Endothelial cell of umbilical vein (primary cell): ENCODE measurements at regions not wholly inside any gene's neighbourhood (a gene's known extent, or its start where the extent isn't known, plus 50 kb on each side); places are given as distances from the start of the nearest gene placed in this dataset.

Experiments
- BruUV-seq: library from RNA; stranded (reverse); fragments of 400-500 nt; replicated peaks from 2 replicates; lab custom pipeline; 2021; lab: Mats Ljungman, UMichigan
- CTCF ChIA-PET: fragments of 300-600, 350-600 bp; sonication (Branson Sonifier 250); formaldehyde crosslinking; loops from one replicate; lab custom pipeline; 2021; ENCODE audit warnings: antibody characterized with exemption, inconsistent platforms; lab: Charles Lee
- POLR2A ChIA-PET: fragments of 300-600, 350-600 bp; sonication (Branson Sonifier 250); formaldehyde crosslinking; loops from one replicate; lab custom pipeline; 2021; ENCODE audit warnings: antibody characterized with exemption, inconsistent platforms; lab: Charles Lee
- DNase-seq: peaks from one replicate; pipeline ENCODE4 v3.0.0-alpha.2; 2011; ENCODE audit warnings: low read depth, low spot score
- FAIRE-seq: peaks from 2 replicates; lab custom pipeline; 2011; peaks lifted over from hg19 to GRCh38; lab: Jason Lieb, UNC
- H2AFZ ChIP-seq: 2 replicates; pipeline ENCODE4 v1.6.0; 2012; ENCODE audit warnings: low read depth, low read length, control low read depth, inconsistent platforms
- H3K27ac ChIP-seq: 2 replicates; pipeline ENCODE4 v1.5.1; 2011; ENCODE audit warnings: low read depth, mild to moderate bottlenecking, control low read depth, low read length, moderate library complexity; ENCODE audit not compliant: insufficient read depth
- H3K27me3 ChIP-seq, 2 experiments: 2 replicates each; pipeline versions ENCODE4 v1.6.0 to v1.6.1; 2011; ENCODE audit warnings: low read length in 2 of 2, mixed read lengths in 1 of 2; ENCODE audit not compliant: control insufficient read depth in 2 of 2, insufficient read depth in 2 of 2
- H3K36me3 ChIP-seq, 2 experiments: 2 replicates in 1 of 2; 3 replicates in 1 of 2; pipeline ENCODE4 v1.5.1; 2011; ENCODE audit warnings: low read length in 2 of 2, mild to moderate bottlenecking in 1 of 2, moderate library complexity in 1 of 2; ENCODE audit not compliant: control insufficient read depth in 2 of 2, insufficient read depth in 2 of 2; ENCODE audit errors: extremely low read depth in 1 of 2
- H3K4me1 ChIP-seq: 3 replicates; pipeline ENCODE4 v1.5.1; 2011; ENCODE audit warnings: mild to moderate bottlenecking, low read length; ENCODE audit not compliant: control insufficient read depth, insufficient read depth; ENCODE audit errors: extremely low read depth
- H3K4me2 ChIP-seq: 2 replicates; pipeline ENCODE4 v1.6.1; 2011; ENCODE audit warnings: low read length, control low read depth, mixed read lengths; ENCODE audit not compliant: insufficient read depth
- H3K4me3 ChIP-seq, 3 experiments: fragments of 200-600 bp in 1 of 3; sonication (generic), shearing (Covaris generic) in 1 of 3; replicated peaks in 1 of 3; 2 replicates each; pipeline ENCODE4 v1.5.1; 2011 to 2016; ENCODE audit warnings: control low read depth in 3 of 3, low read length in 3 of 3, mild to moderate bottlenecking in 2 of 3, inconsistent platforms in 1 of 3, low read depth in 1 of 3, moderate library complexity in 1 of 3; ENCODE audit not compliant: insufficient read depth in 1 of 3
- H3K79me2 ChIP-seq: 2 replicates; pipeline ENCODE4 v1.6.0; 2012; ENCODE audit warnings: low read length, inconsistent platforms; ENCODE audit not compliant: control insufficient read depth, insufficient read depth
- H3K9ac ChIP-seq: replicated peaks from 2 replicates; pipeline ENCODE3; 2011; ENCODE audit warnings: low read length, control low read depth; ENCODE audit not compliant: insufficient read depth; ENCODE audit errors: extremely low read depth
- H3K9me1 ChIP-seq: replicated peaks from 3 replicates; pipeline ENCODE4 v1.6.0; 2011; ENCODE audit warnings: mild to moderate bottlenecking, low read length; ENCODE audit not compliant: control insufficient read depth, insufficient read depth; ENCODE audit errors: extremely low read depth
- H3K9me3 ChIP-seq: replicated peaks from 2 replicates; pipeline ENCODE4 v1.5.1; 2012; ENCODE audit warnings: low read length, inconsistent platforms; ENCODE audit not compliant: control insufficient read depth, insufficient read depth
- H4K20me1 ChIP-seq: replicated peaks from 2 replicates; pipeline ENCODE3; 2011; ENCODE audit warnings: mild to moderate bottlenecking, low read length; ENCODE audit not compliant: control insufficient read depth, insufficient read depth; ENCODE audit errors: extremely low read depth
- EZH2 ChIP-seq: IDR thresholded peaks from 2 replicates; pipeline ENCODE4 v1.6.1; 2012; ENCODE audit warnings: borderline replicate concordance, low read depth, mild to moderate bottlenecking, moderate library complexity, low read length, inconsistent platforms; ENCODE audit not compliant: severe bottlenecking
- FOS ChIP-seq: IDR thresholded peaks from 2 replicates; pipeline ENCODE4 v1.6.1; 2011; ENCODE audit warnings: mild to moderate bottlenecking, low read length, moderate library complexity, borderline replicate concordance; ENCODE audit not compliant: insufficient read depth
- GATA2 ChIP-seq: IDR thresholded peaks from 2 replicates; pipeline ENCODE4 v1.7.0; 2011; ENCODE audit warnings: low read depth, mild to moderate bottlenecking, moderate library complexity, mixed read lengths, low read length; ENCODE audit not compliant: insufficient read length, insufficient read depth
- JUN ChIP-seq: IDR thresholded peaks from 2 replicates; pipeline ENCODE4 v1.6.1; 2011; ENCODE audit warnings: borderline replicate concordance, low read depth; ENCODE audit not compliant: insufficient read length, insufficient read depth
- MYC ChIP-seq: IDR thresholded peaks from one replicate; pipeline ENCODE4 v1.6.1; 2011; ENCODE audit warnings: mild to moderate bottlenecking, low read depth, low read length
- POLR2A ChIP-seq: IDR thresholded peaks from 2 replicates; pipeline ENCODE4 v1.6.1; 2012; ENCODE audit warnings: low read depth, mild to moderate bottlenecking, control low read depth, low read length
- POLR2AphosphoS5 ChIP-seq: IDR thresholded peaks from 2 replicates; pipeline ENCODE4 v1.6.1; 2012; ENCODE audit warnings: low read depth, mild to moderate bottlenecking, control low read depth, low read length, moderate library complexity; ENCODE audit not compliant: insufficient read depth
- dilution Hi-C: fragments of 300-500 bp; cut with MboI; formaldehyde crosslinking; loops from one replicate; pipeline ENCODE4 v1.15.0; 2019; ENCODE audit warnings: low sequenced_read_pairs; ENCODE audit not compliant: extremely low pct_ligation_motif_present
- intact Hi-C: fragments of 100-400 bp; cut with micrococcal nuclease; formaldehyde crosslinking; loops from one replicate; pipeline ENCODE4 v1.10.0; 2022
- TF ChIP-seq, protein P1 (sequence below), 2 donors: IDR thresholded peaks; 1 replicate in 1 of 2; 2 replicates in 1 of 2; pipeline ENCODE4 v1.5.1; 2011; ENCODE audit warnings: low read length in 2 of 2, mild to moderate bottlenecking in 2 of 2, moderate library complexity in 2 of 2, control low read depth in 1 of 2, inconsistent platforms in 1 of 2, low read depth in 1 of 2; ENCODE audit not compliant: insufficient read depth in 1 of 2; ENCODE audit errors: extremely low read depth in 1 of 2
- TF ChIP-seq, protein P2 (sequence below): IDR thresholded peaks from 2 replicates; pipeline ENCODE4 v1.6.1; 2011; ENCODE audit not compliant: insufficient read depth, insufficient read length

DNA sequence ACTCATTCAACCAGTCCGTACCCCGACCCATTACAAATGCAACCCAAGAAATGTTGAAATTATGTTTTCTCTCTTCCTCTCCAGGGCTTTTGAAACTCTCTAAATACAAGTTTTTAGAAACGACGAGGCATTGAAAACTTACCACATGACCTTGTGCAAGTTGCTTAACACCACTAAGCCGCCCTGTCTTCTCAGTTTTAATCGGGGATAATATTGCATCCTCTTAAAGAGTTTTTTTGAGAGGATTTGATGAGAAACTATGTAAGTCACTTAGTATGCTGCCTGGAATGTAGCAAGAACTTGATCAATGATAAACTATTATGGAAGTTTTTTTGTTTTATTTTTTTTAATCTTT is 149.0 kb upstream of the FAM20A start:
- H3K4me1 ChIP-seq: no peaks in the 10 kb centered on the region
- no peaks in the 10 kb centered on the region for H3K27me3 ChIP-seq
- no peak overlapping the region for H3K27ac ChIP-seq
- intact Hi-C loops: no loop called here
- no peak overlapping the region for H3K4me3 ChIP-seq
- POLR2A ChIA-PET: no interaction called here
- FAIRE-seq: no peak
- no peaks in the 10 kb centered on the region for H4K20me1 ChIP-seq
- no peaks in the 10 kb centered on the region for H3K36me3 ChIP-seq
- no peak for DNase-seq
- no peak overlapping the region for H3K4me2 ChIP-seq
- dilution Hi-C loops: no loop called here
- H3K9ac ChIP-seq: no peak overlapping the region
- H2AFZ ChIP-seq: no peak overlapping the region
- no peaks in the 10 kb centered on the region for H3K9me3 ChIP-seq
- no peaks in the 10 kb centered on the region for H3K9me1 ChIP-seq
- TF ChIP-seq JUN: no peak
- TF ChIP-seq MYC: no peak
- TF ChIP-seq, protein P1, sequence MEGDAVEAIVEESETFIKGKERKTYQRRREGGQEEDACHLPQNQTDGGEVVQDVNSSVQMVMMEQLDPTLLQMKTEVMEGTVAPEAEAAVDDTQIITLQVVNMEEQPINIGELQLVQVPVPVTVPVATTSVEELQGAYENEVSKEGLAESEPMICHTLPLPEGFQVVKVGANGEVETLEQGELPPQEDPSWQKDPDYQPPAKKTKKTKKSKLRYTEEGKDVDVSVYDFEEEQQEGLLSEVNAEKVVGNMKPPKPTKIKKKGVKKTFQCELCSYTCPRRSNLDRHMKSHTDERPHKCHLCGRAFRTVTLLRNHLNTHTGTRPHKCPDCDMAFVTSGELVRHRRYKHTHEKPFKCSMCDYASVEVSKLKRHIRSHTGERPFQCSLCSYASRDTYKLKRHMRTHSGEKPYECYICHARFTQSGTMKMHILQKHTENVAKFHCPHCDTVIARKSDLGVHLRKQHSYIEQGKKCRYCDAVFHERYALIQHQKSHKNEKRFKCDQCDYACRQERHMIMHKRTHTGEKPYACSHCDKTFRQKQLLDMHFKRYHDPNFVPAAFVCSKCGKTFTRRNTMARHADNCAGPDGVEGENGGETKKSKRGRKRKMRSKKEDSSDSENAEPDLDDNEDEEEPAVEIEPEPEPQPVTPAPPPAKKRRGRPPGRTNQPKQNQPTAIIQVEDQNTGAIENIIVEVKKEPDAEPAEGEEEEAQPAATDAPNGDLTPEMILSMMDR (IDR thresholded peaks at IDR 0.05; ENCODE audit: extremely low read depth in 1 of 2, insufficient read depth in 1 of 2, low read depth in 1 of 2, low read length in 2 of 2): no peak
- CTCF ChIA-PET: no interaction called here
- BruUV-seq: no TSS peak
- no peaks in the 10 kb centered on the region for H3K79me2 ChIP-seq

DNA sequence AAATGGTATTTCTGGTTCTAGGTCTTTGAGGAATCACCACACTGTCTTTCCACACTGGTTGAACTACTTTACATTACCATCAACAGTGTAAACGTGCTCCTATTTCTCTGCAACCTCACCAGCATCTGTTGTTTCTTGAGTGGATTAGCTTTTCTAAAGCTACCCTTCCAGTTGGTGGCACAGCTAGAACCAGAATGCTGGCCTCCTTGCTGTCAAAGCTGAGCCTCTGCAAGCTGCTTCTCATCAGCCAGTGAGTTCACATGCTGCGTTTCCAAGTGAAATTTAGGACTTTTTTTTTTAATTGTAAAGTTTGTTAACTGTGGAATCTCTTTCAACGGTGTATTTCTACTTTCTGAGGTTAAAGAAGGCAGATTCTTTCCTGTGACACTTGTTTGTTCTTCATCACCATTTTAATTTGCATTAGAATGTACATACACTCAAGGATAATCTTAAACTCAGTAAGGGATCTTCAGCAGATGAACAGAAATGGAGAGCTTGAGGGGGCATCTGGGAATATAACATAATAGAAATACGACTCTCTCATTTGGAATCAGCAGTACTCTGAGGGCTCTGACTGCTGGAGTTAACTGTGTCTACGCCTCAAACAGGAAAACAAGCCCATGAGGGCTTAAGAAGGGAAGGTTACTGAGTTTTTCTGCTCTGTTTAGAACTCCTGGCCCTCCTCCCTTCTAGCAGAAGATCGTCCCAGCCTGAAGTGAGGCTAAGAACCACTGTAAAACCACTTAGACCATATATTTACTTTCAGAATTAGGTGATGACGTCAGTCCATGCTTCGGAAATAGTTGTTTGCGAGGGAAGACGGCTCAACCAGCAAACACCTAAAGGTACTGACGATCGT is 148.4 kb upstream of the FAM20A start:
- POLR2A ChIA-PET: no interaction called here
- no peak overlapping the region for H3K9ac ChIP-seq
- H3K4me1 ChIP-seq: no peaks in the 10 kb centered on the region
- TF ChIP-seq, protein P2, sequence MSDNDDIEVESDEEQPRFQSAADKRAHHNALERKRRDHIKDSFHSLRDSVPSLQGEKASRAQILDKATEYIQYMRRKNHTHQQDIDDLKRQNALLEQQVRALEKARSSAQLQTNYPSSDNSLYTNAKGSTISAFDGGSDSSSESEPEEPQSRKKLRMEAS: no peak
- TF ChIP-seq FOS: no peak
- no peak for TF ChIP-seq EZH2
- TF ChIP-seq, protein P1 (IDR thresholded peaks at IDR 0.05; ENCODE audit: extremely low read depth in 1 of 2, insufficient read depth in 1 of 2, low read depth in 1 of 2, low read length in 2 of 2): no peak
- TF ChIP-seq POLR2AphosphoS5: no peak
- no peak for TF ChIP-seq MYC
- no peak for TF ChIP-seq JUN
- no peak for TF ChIP-seq POLR2A
- no peak for TF ChIP-seq GATA2
- no peak overlapping the region for H3K27ac ChIP-seq
- no peaks in the 10 kb centered on the region for H3K27me3 ChIP-seq
- H3K36me3 ChIP-seq: no peaks in the 10 kb centered on the region
- DNase-seq (no peak), FAIRE-seq (no peak)
- no peaks in the 10 kb centered on the region for H3K9me1 ChIP-seq
- no peaks in the 10 kb centered on the region for H3K79me2 ChIP-seq
- H2AFZ ChIP-seq: no peak overlapping the region
- H3K4me3 ChIP-seq: no peak overlapping the region
- no peaks in the 10 kb centered on the region for H3K9me3 ChIP-seq
- intact Hi-C loops: no loop called here
- no TSS peak for BruUV-seq
- H4K20me1 ChIP-seq: no peaks in the 10 kb centered on the region
- H3K4me2 ChIP-seq: no peak overlapping the region
- dilution Hi-C loops: no loop called here
- CTCF ChIA-PET: no interaction called here
